ENCODE measurements at regions not wholly inside any gene's neighbourhood (a gene's known extent, or its start where the extent isn't known, plus 50 kb on each side); places are given as distances from the start of the nearest gene placed in this dataset.

GRCh38 chrX:42131856-42132255 lies 208.5 kb upstream of the CASK start:
- TF ChIP-seq, protein P1, sequence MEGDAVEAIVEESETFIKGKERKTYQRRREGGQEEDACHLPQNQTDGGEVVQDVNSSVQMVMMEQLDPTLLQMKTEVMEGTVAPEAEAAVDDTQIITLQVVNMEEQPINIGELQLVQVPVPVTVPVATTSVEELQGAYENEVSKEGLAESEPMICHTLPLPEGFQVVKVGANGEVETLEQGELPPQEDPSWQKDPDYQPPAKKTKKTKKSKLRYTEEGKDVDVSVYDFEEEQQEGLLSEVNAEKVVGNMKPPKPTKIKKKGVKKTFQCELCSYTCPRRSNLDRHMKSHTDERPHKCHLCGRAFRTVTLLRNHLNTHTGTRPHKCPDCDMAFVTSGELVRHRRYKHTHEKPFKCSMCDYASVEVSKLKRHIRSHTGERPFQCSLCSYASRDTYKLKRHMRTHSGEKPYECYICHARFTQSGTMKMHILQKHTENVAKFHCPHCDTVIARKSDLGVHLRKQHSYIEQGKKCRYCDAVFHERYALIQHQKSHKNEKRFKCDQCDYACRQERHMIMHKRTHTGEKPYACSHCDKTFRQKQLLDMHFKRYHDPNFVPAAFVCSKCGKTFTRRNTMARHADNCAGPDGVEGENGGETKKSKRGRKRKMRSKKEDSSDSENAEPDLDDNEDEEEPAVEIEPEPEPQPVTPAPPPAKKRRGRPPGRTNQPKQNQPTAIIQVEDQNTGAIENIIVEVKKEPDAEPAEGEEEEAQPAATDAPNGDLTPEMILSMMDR (IDR thresholded peaks at IDR 0.05): no peak
- TF ChIP-seq EZH2 (IDR thresholded peaks at IDR 0.05; ENCODE audit: borderline replicate concordance, insufficient read depth, low read depth, low read length, poor library complexity, severe bottlenecking): no peak
